ENCODE measurements at regions not wholly inside any gene's neighbourhood (a gene's known extent, or its start where the extent isn't known, plus 50 kb on each side); places are given as distances from the start of the nearest gene placed in this dataset.

GRCh38 chr13:68948586-68948985 lies 1159.0 kb upstream of the ATXN8OS start:
- no peak for TF ChIP-seq POLR2A (IDR thresholded peaks at IDR 0.05)
- TF ChIP-seq CTCF (IDR thresholded peaks at IDR 0.05): no peak
